GM19452 (cell line): ENCODE measurements at regions not wholly inside any gene's neighbourhood (a gene's known extent, or its start where the extent isn't known, plus 50 kb on each side); places are given as distances from the start of the nearest gene placed in this dataset.
"Not testable (repeated sequence)": the region's sequence is repeated elsewhere in the genome, so short reads cannot be mapped to it uniquely, and the experiment has no call there.

ENCODE experiments used
- ATAC-seq: cut with Tn5 transposase; IDR thresholded peaks from one replicate; pipeline ENCODE4 v1.9.1; 2021; ENCODE audit not compliant: unreplicated experiment

- ATAC-seq, result no peak
Measured at GRCh38 chr18:75862458-75862857, 435.0 kb upstream of the SMIM21 start.

GRCh38 chr18:75860166-75860565, 432.7 kb upstream of the SMIM21 start:
- no peak for ATAC-seq

GRCh38 chr18:75859533-75859932, 432.0 kb upstream of the SMIM21 start:
- ATAC-seq, result no peak

GRCh38 chr18:75858754-75859153, 431.3 kb upstream of the SMIM21 start:
- ATAC-seq, result no peak

- ATAC-seq, result no peak
Measured at GRCh38 chr18:75857558-75857957, 430.1 kb upstream of the SMIM21 start.

GRCh38 chr18:75854808-75855207, 427.3 kb upstream of the SMIM21 start:
- ATAC-seq, result no peak

- no peak for ATAC-seq
Measured at GRCh38 chr18:75854174-75854573, 426.7 kb upstream of the SMIM21 start.

- no peak for ATAC-seq
Measured at GRCh38 chr18:75846321-75846720, 418.8 kb upstream of the SMIM21 start.

- ATAC-seq, result no peak
Measured at GRCh38 chr18:75845413-75845812, 417.9 kb upstream of the SMIM21 start.

GRCh38 chr18:75844146-75844545, 416.6 kb upstream of the SMIM21 start:
- no peak for ATAC-seq

- no peak for ATAC-seq
Measured at GRCh38 chr18:75840131-75840530, 412.6 kb upstream of the SMIM21 start.

- not testable (repeated sequence) for ATAC-seq
Measured at GRCh38 chr18:75839686-75840085, 412.2 kb upstream of the SMIM21 start.

GRCh38 chr18:75839041-75839440, 411.5 kb upstream of the SMIM21 start:
- ATAC-seq, result no peak

- no peak for ATAC-seq
Measured at GRCh38 chr18:75837316-75837715, 409.8 kb upstream of the SMIM21 start.

- ATAC-seq, result no peak
Measured at GRCh38 chr18:75836516-75836915, 409.0 kb upstream of the SMIM21 start.

GRCh38 chr18:75831960-75832359, 404.5 kb upstream of the SMIM21 start:
- ATAC-seq, result no peak

- no peak for ATAC-seq
Measured at GRCh38 chr18:75830828-75831227, 403.3 kb upstream of the SMIM21 start.

GRCh38 chr18:75829091-75829490, 401.6 kb upstream of the SMIM21 start:
- no peak for ATAC-seq

- no peak for ATAC-seq
Measured at GRCh38 chr18:75828379-75828778, 400.9 kb upstream of the SMIM21 start.

GRCh38 chr18:75827751-75828287, 400.3 kb upstream of the SMIM21 start:
- no peak for ATAC-seq

GRCh38 chr18:75824661-75825060, 397.2 kb upstream of the SMIM21 start:
- ATAC-seq, result no peak

GRCh38 chr18:75823471-75823870, 396.0 kb upstream of the SMIM21 start:
- no peak for ATAC-seq

- ATAC-seq, result no peak
Measured at GRCh38 chr18:75818383-75818782, 390.9 kb upstream of the SMIM21 start.

- no peak for ATAC-seq
Measured at GRCh38 chr18:75815767-75816166, 388.3 kb upstream of the SMIM21 start.
